Nephron (organoid): ENCODE measurements at regions not wholly inside any gene's neighbourhood (a gene's known extent, or its start where the extent isn't known, plus 50 kb on each side); places are given as distances from the start of the nearest gene placed in this dataset.
A peak's percentile ranks its signal among the peaks of the same experiment; 100 is the strongest.

Experiments used
- H3K27ac Mint-ChIP-seq, 3 experiments: 2 replicates each; pipeline ENCODE4 v1.8.0; 2020; ENCODE audit warnings: mixed read lengths in 3 of 3, mild to moderate bottlenecking in 2 of 3, moderate library complexity in 1 of 3
- H3K27me3 Mint-ChIP-seq: 2 replicates; pipeline ENCODE4 v1.8.0; 2021; ENCODE audit warnings: low read depth, mild to moderate bottlenecking, moderate library complexity, mixed read lengths
- H3K36me3 Mint-ChIP-seq: 2 replicates; pipeline ENCODE4 v1.8.0; 2020; ENCODE audit warnings: low read depth, mixed read lengths
- H3K4me1 Mint-ChIP-seq: 2 replicates; pipeline ENCODE4 v1.8.0; 2020; ENCODE audit warnings: mixed read lengths
- H3K4me3 Mint-ChIP-seq, 3 experiments: 2 replicates each; pipeline ENCODE4 v1.8.0; 2020; ENCODE audit warnings: mild to moderate bottlenecking in 3 of 3, mixed read lengths in 3 of 3, moderate library complexity in 2 of 3
- H3K9me3 Mint-ChIP-seq: 2 replicates; pipeline ENCODE4 v1.8.0; 2020; ENCODE audit warnings: mixed read lengths
- CTCF ChIP-seq, 3 experiments: fragments of 200-600 bp; sonication (generic); IDR thresholded peaks; one replicate each; pipeline ENCODE4 v1.5.0; 2021; ENCODE audit warnings: antibody characterized with exemption in 3 of 3; ENCODE audit not compliant: unreplicated experiment in 3 of 3

- Mint-ChIP-seq H3K36me3 (no peaks in the 10 kb centered on the region), H3K4me1 (peaks cover 23% of the 10 kb centered on the region), H3K9me3 (no peaks in the 10 kb centered on the region), H3K27ac (no peak overlapping the region), H3K4me3 (no peak overlapping the region), H3K27me3 (no peaks in the 10 kb centered on the region)
- no peak for TF ChIP-seq CTCF (IDR thresholded peaks at IDR 0.05; ENCODE audit: unreplicated experiment in 3 of 3)
These were observed 1165.6 kb upstream of the SEMA6A start for GRCh38 chr5:117740268-117740667.

- Mint-ChIP-seq H3K27ac (peak overlapping the region in 2 of 3 experiments; percentile 2 to 41), H3K36me3 (no peaks in the 10 kb centered on the region), H3K9me3 (no peaks in the 10 kb centered on the region), H3K4me1 (peaks cover 23% of the 10 kb centered on the region), H3K27me3 (no peaks in the 10 kb centered on the region), H3K4me3 (no peak overlapping the region)
- TF ChIP-seq CTCF (IDR thresholded peaks at IDR 0.05; ENCODE audit: unreplicated experiment in 3 of 3): no peak
These were observed 1163.9 kb upstream of the SEMA6A start for GRCh38 chr5:117738571-117738970.

GRCh38 chr5:117736698-117737097 is 1162.1 kb upstream of the SEMA6A start:
- no peaks in the 10 kb centered on the region for H3K27me3 Mint-ChIP-seq
- H3K4me1 Mint-ChIP-seq: peaks cover 34% of the 10 kb centered on the region
- no peaks in the 10 kb centered on the region for H3K36me3 Mint-ChIP-seq
- no peak overlapping the region for H3K4me3 Mint-ChIP-seq
- TF ChIP-seq CTCF (IDR thresholded peaks at IDR 0.05; ENCODE audit: unreplicated experiment in 3 of 3): no peak
- no peaks in the 10 kb centered on the region for H3K9me3 Mint-ChIP-seq
- no peak overlapping the region for H3K27ac Mint-ChIP-seq

GRCh38 chr5:117734056-117734455 is 1159.4 kb upstream of the SEMA6A start:
- TF ChIP-seq CTCF (IDR thresholded peaks at IDR 0.05; ENCODE audit: unreplicated experiment in 3 of 3): no peak
- H3K9me3 Mint-ChIP-seq: peaks cover 2% of the 10 kb centered on the region
- H3K27me3 Mint-ChIP-seq: no peaks in the 10 kb centered on the region
- peaks cover 32% of the 10 kb centered on the region for H3K4me1 Mint-ChIP-seq
- H3K36me3 Mint-ChIP-seq: no peaks in the 10 kb centered on the region
- no peak overlapping the region for H3K4me3 Mint-ChIP-seq
- H3K27ac Mint-ChIP-seq: no peak overlapping the region

GRCh38 chr5:117733051-117733450 is 1158.4 kb upstream of the SEMA6A start:
- Mint-ChIP-seq H3K4me1 (peaks cover 25% of the 10 kb centered on the region), H3K27ac (peak overlapping the region; percentile 33 to 77 (median 70)), H3K27me3 (no peaks in the 10 kb centered on the region), H3K9me3 (peaks cover 2% of the 10 kb centered on the region), H3K4me3 (no peak overlapping the region), H3K36me3 (no peaks in the 10 kb centered on the region)
- no peak for TF ChIP-seq CTCF (IDR thresholded peaks at IDR 0.05; ENCODE audit: unreplicated experiment in 3 of 3)

- Mint-ChIP-seq H3K27ac (peak overlapping the region in 2 of 3 experiments; percentile 61 to 77), H3K4me1 (peaks cover 21% of the 10 kb centered on the region), H3K9me3 (peaks cover 2% of the 10 kb centered on the region), H3K27me3 (no peaks in the 10 kb centered on the region), H3K4me3 (no peak overlapping the region), H3K36me3 (no peaks in the 10 kb centered on the region)
- no peak for TF ChIP-seq CTCF (IDR thresholded peaks at IDR 0.05; ENCODE audit: unreplicated experiment in 3 of 3)
These were observed 1157.6 kb upstream of the SEMA6A start for GRCh38 chr5:117732264-117732663.
